ENCODE measurements at regions not wholly inside any gene's neighbourhood (a gene's known extent, or its start where the extent isn't known, plus 50 kb on each side); places are given as distances from the start of the nearest gene placed in this dataset.

DNA sequence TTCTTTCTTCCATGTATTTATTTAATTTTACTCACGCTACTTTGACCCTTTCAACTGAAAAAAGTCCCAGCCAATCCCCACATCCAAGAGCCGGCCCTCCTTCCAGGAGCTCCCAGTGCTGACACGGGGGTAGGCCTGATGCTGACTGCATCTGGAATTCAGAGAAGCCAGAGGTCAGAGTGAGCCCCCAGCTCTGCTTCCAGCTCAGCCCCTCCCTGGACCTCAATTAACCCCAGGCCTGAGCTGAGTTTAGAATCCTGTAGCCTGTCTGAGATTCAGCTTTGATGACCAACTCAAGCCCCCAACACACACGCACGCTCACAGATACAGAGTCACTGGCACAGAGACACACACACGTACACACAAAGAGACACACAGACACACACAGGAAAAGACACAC lies 247.9 kb downstream of the NPHP4 start:
- TF ChIP-seq, protein P1, sequence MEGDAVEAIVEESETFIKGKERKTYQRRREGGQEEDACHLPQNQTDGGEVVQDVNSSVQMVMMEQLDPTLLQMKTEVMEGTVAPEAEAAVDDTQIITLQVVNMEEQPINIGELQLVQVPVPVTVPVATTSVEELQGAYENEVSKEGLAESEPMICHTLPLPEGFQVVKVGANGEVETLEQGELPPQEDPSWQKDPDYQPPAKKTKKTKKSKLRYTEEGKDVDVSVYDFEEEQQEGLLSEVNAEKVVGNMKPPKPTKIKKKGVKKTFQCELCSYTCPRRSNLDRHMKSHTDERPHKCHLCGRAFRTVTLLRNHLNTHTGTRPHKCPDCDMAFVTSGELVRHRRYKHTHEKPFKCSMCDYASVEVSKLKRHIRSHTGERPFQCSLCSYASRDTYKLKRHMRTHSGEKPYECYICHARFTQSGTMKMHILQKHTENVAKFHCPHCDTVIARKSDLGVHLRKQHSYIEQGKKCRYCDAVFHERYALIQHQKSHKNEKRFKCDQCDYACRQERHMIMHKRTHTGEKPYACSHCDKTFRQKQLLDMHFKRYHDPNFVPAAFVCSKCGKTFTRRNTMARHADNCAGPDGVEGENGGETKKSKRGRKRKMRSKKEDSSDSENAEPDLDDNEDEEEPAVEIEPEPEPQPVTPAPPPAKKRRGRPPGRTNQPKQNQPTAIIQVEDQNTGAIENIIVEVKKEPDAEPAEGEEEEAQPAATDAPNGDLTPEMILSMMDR (IDR thresholded peaks at IDR 0.05), result no peak
- no peak for DNase-seq
- intact Hi-C loops (cut with DNase I, micrococcal nuclease), result loop anchor here in 1 of 2 donors (10.0 kb wide), 2 partner anchors 230 to 1830 kb away; no protein-coding TSS in a partner anchor
- H3K36me3 ChIP-seq (ENCODE audit: low read depth), result no peaks in the 10 kb centered on the region
- H3K4me3 ChIP-seq, result no peak overlapping the region
- no peaks in the 10 kb centered on the region for H3K9me3 ChIP-seq
- no peaks in the 10 kb centered on the region for H3K4me1 ChIP-seq (ENCODE audit: low read depth)
- ATAC-seq, result no peak

DNA sequence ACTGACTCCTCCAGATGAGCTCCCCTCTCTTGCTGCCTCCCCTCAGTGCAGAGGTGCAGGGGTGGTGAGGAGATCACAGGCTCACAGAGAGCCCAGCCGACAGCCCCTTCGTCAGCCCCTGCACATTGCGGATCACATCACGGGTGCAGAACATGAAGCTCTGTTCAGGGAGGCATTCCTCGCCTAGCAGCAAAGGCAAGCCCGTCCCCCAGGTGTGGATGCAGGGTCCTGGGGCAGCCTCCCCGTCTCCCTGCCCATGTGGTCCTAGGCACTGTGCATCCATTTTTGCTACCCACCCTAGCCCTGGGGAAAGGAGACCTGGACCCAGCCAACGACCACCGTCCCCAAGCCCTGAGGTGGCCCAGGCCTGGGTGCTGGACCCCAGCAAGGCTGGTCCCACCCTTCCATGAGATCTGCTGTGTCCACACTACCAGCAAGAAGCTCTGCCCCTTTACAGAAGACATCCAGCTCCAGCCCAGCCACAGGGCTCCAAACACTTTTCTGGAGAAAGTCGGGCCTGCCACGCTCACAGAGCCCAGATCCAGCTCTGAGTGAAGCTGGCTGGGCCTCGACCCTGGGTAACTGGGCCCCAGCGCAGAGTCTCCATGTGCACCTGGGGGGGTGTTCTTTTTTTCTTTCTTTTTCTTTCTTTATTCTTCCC lies 248.7 kb downstream of the NPHP4 start:
- intact Hi-C loops (cut with DNase I, micrococcal nuclease), result loop anchor here in 1 of 2 donors (10.0 kb wide), 2 partner anchors 229 to 1829 kb away; no protein-coding TSS in a partner anchor
- DNase-seq (no peak), ATAC-seq (no peak)
- no peak overlapping the region for H3K4me3 ChIP-seq
- no peaks in the 10 kb centered on the region for H3K9me3 ChIP-seq
- no peaks in the 10 kb centered on the region for H3K4me1 ChIP-seq (ENCODE audit: low read depth)
- TF ChIP-seq, protein P1 (IDR thresholded peaks at IDR 0.05), result no peak
- H3K36me3 ChIP-seq (ENCODE audit: low read depth), result no peaks in the 10 kb centered on the region

DNA sequence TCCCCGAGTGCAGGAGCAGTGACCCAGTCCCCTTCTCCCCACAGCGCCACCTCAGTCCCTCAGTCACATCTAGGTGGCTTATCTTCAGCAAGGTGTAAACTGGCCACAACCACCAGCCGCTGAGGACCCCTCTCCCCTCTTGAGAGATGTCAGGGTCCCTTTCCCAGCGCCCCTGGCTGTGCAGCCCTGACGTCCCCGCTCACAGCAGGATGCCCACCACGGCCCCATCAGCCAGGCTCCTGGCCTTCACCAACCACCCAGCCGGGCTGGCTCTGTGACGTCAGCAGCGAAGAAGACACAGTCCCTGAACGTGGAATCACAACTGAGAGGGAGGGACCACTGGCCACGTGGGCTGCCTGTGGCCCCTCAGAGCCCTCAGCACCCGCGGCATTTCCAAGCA lies 249.4 kb downstream of the NPHP4 start:
- Histone ChIP-seq H3K4me1 (ENCODE audit: low read depth) (no peaks in the 10 kb centered on the region), H3K4me3 (no peak overlapping the region), H3K36me3 (ENCODE audit: low read depth) (no peaks in the 10 kb centered on the region), H3K9me3 (no peaks in the 10 kb centered on the region)
- TF ChIP-seq, protein P1 (IDR thresholded peaks at IDR 0.05), result no peak
- DNase-seq (no peak), ATAC-seq (no peak)
- intact Hi-C loops (cut with DNase I, micrococcal nuclease), result loop anchor here in 1 of 2 donors (10.0 kb wide), 2 partner anchors 228 to 1828 kb away; no protein-coding TSS in a partner anchor

DNA sequence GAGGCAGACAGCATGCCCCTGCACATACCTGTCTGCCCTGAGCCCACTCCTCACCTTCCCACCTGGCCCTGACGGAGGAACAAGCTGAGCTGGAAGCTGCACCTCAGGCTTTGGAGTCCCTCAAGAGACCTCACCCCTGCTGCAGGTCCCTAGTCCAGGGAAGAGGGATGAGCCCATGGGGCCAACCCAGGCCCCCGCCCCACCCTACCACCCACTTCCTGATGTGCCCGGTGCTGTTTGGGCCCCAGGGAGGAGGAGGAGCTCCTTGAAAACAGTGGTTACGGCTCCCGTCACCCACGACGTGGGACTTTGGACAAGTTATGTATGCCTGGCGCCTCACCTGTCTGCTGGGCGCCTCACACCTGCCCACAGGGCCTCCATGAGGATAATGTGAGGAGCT lies 250.2 kb downstream of the NPHP4 start:
- TF ChIP-seq, protein P1 (IDR thresholded peaks at IDR 0.05), result no peak
- no peaks in the 10 kb centered on the region for H3K4me1 ChIP-seq (ENCODE audit: low read depth)
- H3K4me3 ChIP-seq, result no peak overlapping the region
- no peaks in the 10 kb centered on the region for H3K36me3 ChIP-seq (ENCODE audit: low read depth)
- intact Hi-C loops (cut with DNase I, micrococcal nuclease), result loop anchor here in 1 of 2 donors (10.0 kb wide), 2 partner anchors 227 to 1827 kb away; no protein-coding TSS in a partner anchor
- H3K9me3 ChIP-seq, result no peaks in the 10 kb centered on the region
- ATAC-seq, result no peak
- DNase-seq, result no peak

DNA sequence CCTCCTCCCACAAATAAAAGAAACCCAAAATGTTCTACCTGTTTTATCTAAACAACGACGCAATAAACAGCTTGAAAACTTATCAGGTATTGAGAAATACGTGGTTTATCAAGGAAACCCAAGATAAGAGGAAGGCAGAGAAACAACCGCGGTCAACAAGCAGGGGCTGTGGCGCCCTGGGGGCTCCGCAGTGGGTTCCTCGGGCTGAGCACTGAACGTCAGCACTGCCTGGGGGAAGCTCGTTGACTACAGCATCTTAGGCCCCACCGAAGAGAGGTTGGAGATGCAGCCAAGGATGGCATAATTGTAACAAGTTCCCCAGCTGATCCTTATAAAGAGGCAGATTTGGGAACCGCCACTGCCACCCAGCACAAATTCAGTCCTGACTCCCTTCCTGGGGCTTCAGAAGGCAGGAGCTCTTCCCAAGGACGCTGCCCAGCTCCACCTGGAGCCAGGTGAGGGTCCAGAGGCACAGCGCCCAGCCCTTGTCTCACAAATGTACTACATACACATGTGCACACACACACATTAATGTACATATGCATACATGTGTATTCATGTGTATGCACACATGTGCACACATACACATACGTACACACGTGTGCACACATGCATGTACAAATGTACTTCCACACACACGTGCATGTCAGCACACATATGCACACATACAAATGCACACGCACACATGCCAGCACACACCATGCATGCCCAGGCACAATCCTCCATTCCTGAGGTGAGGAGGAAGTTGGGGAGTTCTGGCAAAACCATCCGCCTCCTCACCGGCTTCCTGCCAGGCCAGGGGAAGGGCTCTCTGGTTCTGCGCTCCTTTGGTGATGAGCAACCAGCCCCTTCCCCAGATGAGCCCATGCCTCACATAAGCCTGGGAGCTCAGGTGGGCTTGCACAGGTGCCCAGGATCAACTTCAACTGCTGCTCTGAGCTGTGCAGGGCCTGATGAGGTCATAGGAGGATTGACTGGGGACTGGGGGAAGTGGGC lies 251.1 kb downstream of the NPHP4 start:
- TF ChIP-seq, protein P1 (IDR thresholded peaks at IDR 0.05), result no peak
- Histone ChIP-seq H3K36me3 (ENCODE audit: low read depth) (no peaks in the 10 kb centered on the region), H3K9me3 (no peaks in the 10 kb centered on the region), H3K4me1 (ENCODE audit: low read depth) (no peaks in the 10 kb centered on the region), H3K4me3 (no peak overlapping the region)
- ATAC-seq, result no peak
- no peak for DNase-seq
- intact Hi-C loops (cut with DNase I, micrococcal nuclease), result loop anchor here in 1 of 2 donors (10.0 kb wide), 2 partner anchors 226 to 1826 kb away; no protein-coding TSS in a partner anchor

All from mucosa of descending colon (tissue), 3 donors.